ENCODE measurements at regions not wholly inside any gene's neighbourhood (a gene's known extent, or its start where the extent isn't known, plus 50 kb on each side); places are given as distances from the start of the nearest gene placed in this dataset.
"Not testable (repeated sequence)": the region's sequence is repeated elsewhere in the genome, so short reads cannot be mapped to it uniquely, and the experiment has no call there.

DNA sequence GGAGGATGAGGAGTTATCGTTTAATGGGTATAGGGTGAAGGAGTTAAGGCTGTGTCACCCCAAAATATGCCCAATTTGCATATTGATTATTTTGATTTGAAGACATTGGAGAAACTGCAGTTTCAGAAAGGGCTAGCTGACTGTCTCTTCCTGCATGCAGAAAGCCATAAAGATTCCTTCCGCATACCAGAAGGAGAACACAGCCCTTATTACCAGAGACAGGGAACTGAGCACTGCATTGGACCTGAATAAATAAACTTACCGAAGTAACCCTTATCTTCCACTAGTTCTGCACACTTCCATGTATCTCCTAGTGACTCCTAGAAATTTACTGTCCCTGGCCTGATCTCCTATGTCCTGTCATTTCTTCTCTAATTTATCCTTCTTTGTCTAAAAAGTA lies 821.9 kb upstream of the AUTS2 start:
- DNase-seq (ENCODE audit: low read depth in 2 of 2, low spot score in 1 of 2) = no peak

GRCh38 chr7:68783684-68784083 lies 814.6 kb upstream of the AUTS2 start:
- DNase-seq (ENCODE audit: low read depth in 2 of 2, low spot score in 1 of 2) = no peak

DNA sequence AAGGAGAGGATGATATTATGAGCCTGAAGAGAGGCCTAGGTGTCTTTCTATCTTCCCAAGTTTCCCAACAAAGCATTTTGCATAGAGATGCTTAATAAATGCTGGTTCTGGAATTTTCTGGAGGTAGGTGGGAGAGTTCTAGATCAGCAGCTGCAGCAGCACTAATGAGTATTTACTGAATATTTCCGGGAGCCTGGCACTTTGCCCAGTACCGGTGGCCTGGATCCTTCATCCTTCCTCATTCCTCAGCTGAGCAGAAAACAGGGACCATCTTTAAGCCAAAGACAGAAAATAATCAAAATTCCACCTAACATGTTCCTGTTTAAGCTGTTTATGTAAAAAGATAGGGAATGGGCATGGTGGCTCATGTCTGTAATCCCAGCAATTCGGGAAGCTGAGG lies 813.2 kb upstream of the AUTS2 start:
- DNase-seq (ENCODE audit: low read depth in 2 of 2, low spot score in 1 of 2) = no peak

- no peak for DNase-seq (ENCODE audit: low read depth in 2 of 2, low spot score in 1 of 2)
These were observed 810.7 kb upstream of the AUTS2 start for GRCh38 chr7:68787566-68787965.

GRCh38 chr7:68788529-68788928 lies 809.7 kb upstream of the AUTS2 start:
- not testable (repeated sequence) for DNase-seq (ENCODE audit: low read depth in 2 of 2, low spot score in 1 of 2)

DNA sequence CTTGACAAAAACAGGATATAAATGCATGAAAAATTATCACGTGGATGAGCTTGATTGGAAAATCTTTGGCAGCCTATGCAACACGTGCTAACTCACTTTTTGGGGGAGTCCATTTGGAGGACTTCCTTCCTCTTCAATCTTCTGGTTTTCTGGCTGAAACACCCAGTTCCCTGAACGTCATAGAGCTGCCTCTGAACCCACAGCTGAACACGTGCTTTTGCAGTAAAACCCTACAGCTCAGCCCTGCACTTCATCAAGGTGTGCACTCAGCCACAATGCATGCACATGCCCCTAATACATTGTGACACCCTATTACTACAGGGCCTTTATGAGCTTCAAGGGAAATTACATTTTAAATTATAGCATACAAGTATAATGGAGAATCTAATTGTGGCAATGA lies 808.7 kb upstream of the AUTS2 start:
- DNase-seq (ENCODE audit: low read depth in 2 of 2, low spot score in 1 of 2) = no peak

DNA sequence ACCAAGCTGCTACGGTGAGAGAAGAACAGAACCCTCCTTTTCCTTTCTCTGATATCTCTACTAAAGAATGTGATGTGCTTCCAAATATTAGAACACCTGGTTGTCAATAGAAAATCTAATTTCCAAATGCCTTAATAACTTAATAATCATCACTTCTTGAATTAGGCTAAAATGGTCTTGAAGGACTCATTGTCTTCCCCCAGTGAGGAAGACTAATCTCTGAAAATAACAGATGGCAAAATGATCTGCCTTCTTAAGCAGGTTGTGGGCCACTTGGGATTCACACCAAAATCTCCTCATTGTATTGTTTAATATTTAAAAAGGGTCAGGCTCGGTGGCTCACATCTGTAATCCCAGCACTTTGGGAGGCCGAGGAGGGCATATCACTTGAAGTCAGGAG lies 805.9 kb upstream of the AUTS2 start:
- no peak for DNase-seq (ENCODE audit: low read depth in 2 of 2, low spot score in 1 of 2)

DNA sequence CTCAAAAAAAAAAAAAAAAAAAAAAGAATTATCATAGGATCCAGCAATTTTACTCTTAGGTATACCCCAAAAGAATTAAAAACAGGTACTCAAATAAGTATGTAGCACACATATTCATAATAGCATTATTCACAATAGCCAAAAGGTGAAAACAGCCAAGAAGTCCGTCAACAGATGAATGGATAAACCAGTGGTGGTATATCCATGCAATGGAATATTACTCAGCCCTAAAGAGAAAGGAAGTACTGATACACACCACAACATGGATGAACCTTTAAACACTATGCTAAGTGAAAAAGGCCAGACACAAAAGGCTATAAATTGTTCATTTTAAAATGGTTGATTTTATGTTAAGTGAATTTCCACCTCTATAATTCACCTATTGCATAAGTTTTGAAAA lies 804.8 kb upstream of the AUTS2 start:
- no peak for DNase-seq (ENCODE audit: low read depth in 2 of 2, low spot score in 1 of 2)

GRCh38 chr7:68800316-68800715 lies 798.0 kb upstream of the AUTS2 start:
- no peak for DNase-seq (ENCODE audit: low read depth in 2 of 2, low spot score in 1 of 2)

GRCh38 chr7:68805159-68805558 lies 793.1 kb upstream of the AUTS2 start:
- DNase-seq (ENCODE audit: low read depth in 2 of 2, low spot score in 1 of 2) = no peak

DNA sequence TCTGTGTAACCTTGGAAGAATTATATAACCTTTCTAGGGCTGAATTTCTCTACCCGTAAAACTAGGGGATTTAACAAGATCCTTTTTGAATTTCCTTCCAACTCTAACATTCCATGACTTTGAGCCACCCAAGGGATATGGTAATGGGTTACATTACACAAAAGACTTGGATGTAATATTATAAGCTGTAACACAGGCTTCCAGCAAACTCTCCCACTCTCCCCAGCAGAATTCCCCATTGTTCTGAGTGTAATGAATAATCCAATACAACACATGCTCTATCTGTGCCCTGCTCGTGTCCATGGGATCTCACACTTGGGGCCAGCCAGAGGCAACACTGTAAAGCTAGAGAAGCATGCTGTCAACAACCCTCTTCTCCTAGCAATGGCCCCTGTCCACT lies 790.6 kb upstream of the AUTS2 start:
- DNase-seq (ENCODE audit: low read depth in 2 of 2, low spot score in 1 of 2) = no peak

- DNase-seq (ENCODE audit: low read depth in 2 of 2, low spot score in 1 of 2) = no peak
These were observed 784.7 kb upstream of the AUTS2 start for GRCh38 chr7:68813551-68814080.

- no peak for DNase-seq (ENCODE audit: low read depth in 2 of 2, low spot score in 1 of 2)
These were observed 781.8 kb upstream of the AUTS2 start for GRCh38 chr7:68816491-68816890.

- no peak for DNase-seq (ENCODE audit: low read depth in 2 of 2, low spot score in 1 of 2)
These were observed 778.0 kb upstream of the AUTS2 start for GRCh38 chr7:68820321-68820720.

DNA sequence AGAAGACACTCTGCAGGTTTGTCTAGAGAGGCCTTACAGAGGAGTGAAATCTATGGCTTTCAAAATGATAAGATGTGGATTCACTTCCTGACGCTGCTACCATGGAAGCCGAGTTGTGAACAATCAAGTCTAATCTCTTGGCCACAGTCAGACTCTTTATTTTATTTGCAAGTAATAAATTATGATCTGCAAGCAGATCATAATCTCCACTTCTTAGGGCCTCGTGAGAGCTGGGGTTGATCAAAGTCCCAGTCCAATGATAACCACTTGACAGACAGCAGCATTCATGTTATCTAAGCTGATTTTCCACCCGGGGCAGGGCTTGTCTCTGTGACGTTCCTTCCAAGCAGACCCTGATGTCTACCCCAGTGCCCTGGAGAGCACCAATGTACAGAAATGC lies 776.4 kb upstream of the AUTS2 start:
- DNase-seq (ENCODE audit: low read depth in 2 of 2, low spot score in 1 of 2) = no peak

DNA sequence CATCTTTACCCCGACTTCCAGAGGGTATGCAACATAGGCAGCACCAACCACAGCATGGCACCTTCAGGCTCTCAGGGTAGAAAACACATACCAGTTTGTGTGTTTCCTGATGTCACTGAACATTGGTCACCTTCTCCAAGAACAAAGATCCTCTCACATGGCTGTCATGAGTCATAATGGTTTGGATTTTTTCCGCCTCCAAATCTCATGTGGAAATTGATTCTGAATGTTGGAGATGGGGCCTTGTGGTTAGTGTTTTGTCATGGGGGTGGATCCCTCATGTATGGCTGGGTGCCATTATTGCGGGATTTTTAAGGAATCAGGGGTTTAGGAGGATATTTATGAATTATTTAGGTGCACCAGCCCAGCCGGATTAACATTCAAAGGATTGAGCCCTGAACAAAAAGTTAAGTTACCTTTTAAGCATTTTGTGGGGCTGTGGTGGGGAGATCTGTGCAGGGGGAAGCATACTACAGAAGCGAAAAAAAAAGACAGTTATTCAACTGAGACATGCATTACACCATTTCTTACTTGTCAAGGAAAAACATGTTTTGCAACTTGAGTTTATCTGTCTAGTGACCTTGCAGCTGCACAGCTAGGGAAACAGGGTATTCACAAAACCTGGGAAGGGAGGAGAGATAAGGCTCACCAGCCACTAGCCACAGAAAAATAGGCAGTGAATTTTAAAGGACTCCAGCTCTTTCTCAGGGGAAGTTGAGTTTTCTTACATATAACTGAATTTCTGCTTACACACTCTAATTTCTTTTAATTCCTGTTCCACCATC lies 774.1 kb upstream of the AUTS2 start:
- no peak for DNase-seq (ENCODE audit: low read depth in 2 of 2, low spot score in 1 of 2)

- no peak for DNase-seq (ENCODE audit: low read depth in 2 of 2, low spot score in 1 of 2)
These were observed 769.7 kb upstream of the AUTS2 start for GRCh38 chr7:68828575-68828974.

GRCh38 chr7:68833422-68833821 lies 764.9 kb upstream of the AUTS2 start:
- DNase-seq (ENCODE audit: low read depth in 2 of 2, low spot score in 1 of 2) = no peak

DNA sequence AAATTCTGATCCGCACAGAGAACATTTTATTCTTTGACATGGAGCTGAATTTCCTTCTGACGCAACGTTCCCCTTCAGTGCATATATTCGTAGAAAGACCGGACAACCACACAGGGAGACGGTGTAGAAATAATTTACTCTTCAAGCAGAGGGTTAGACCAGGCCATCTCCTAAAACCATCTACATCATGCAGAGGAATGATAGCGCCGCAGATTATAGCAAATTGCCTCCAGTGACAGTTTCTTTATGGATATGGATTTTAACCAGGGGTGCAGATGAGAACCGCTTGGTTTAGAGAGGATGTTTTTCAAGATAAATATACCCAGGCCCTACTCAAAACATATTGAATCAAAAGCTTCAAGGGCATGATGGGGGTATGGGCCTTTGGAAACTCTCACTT lies 759.3 kb upstream of the AUTS2 start:
- no peak for DNase-seq (ENCODE audit: low read depth in 2 of 2, low spot score in 1 of 2)

DNA sequence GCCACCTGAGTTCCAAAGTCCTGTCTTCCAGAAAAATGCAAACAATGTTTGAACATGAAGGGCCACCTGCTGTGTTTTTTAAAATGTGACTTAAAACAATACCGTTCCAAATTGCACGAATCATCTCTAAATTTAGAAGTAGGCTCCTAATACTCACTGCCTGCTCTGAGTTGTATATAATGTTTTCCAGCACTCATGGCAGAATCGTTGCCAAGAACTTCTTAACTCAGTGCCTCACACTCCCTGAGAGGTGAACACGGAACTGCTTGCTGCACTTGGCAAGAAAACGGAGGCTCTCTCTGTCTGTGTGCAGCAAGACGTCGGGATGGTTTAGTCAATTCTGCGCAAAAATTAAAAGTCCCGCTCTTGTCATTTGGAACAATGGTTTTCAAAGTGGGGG lies 757.3 kb upstream of the AUTS2 start:
- no peak for DNase-seq (ENCODE audit: low read depth in 2 of 2, low spot score in 1 of 2)

DNA sequence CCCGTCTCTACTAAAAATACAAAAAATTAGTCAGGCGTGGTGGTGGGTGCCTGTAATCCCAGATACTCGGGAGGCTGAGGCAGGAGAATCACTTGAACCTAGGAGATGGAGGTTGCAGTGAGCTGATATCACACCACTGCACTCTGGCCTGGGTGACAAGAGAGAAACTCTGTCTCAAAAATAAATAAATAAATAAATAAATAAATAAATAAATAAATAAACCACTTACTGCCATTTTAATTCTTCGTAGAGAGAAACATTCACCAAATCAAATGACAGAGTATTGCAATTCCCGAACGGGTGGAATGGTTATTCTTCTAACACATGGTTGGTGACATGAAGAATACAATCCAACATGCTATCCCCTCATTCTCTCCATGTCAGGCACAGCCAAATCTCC lies 754.3 kb upstream of the AUTS2 start:
- DNase-seq (ENCODE audit: low read depth in 2 of 2, low spot score in 1 of 2) = not testable (repeated sequence)

GRCh38 chr7:68846811-68847325 lies 751.4 kb upstream of the AUTS2 start:
- no peak for DNase-seq (ENCODE audit: low read depth in 2 of 2, low spot score in 1 of 2)

DNA sequence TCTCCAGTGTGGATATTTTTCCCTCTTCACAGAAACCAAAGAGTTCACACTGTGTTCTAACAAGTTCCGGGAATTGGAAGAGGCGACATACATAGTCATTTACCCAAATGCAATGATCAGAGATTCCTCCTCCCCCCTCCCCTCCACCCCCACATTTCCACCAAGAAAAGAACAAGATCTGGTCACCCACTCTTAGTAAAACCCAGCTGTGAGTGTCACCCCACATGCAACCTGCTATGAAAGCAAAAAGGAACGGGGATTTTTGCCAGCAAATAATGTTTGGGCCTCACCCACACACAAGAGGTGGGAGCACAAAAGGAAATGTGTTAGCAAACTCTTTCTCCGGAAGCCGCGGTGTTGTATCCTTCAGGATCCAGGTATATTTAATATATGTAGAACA lies 745.0 kb upstream of the AUTS2 start:
- no peak for DNase-seq (ENCODE audit: low read depth in 2 of 2, low spot score in 1 of 2)
